Activated CD4-positive, alpha-beta T cell treated with anti-CD3 and anti-CD28 coated beads, Interleukin-2, amount 50 U/mL, for 48 hours (primary cell): ENCODE measurements at regions not wholly inside any gene's neighbourhood (a gene's known extent, or its start where the extent isn't known, plus 50 kb on each side); places are given as distances from the start of the nearest gene placed in this dataset.
"Not testable (repeated sequence)": the region's sequence is repeated elsewhere in the genome, so short reads cannot be mapped to it uniquely, and the experiment has no call there.

Experiments
- DNase-seq, 2 experiments: peaks; one replicate each; pipeline ENCODE4 v3.0.0-alpha.2; 2020

GRCh38 chr6:151671195-151671594 lies 136.3 kb upstream of the ESR1 start:
- no peak for DNase-seq

- DNase-seq, result no peak
Observed at GRCh38 chr6:151674578-151674977, 132.9 kb upstream of the ESR1 start.

GRCh38 chr6:151675746-151676459 lies 131.6 kb upstream of the ESR1 start:
- peak; percentile 40 to 61 for DNase-seq

GRCh38 chr6:151676460-151676945 lies 131.0 kb upstream of the ESR1 start:
- DNase-seq, result no peak

GRCh38 chr6:151677404-151677803 lies 130.1 kb upstream of the ESR1 start:
- DNase-seq, result no peak

GRCh38 chr6:151679081-151679480 lies 128.4 kb upstream of the ESR1 start:
- peak; percentile 33 to 44 for DNase-seq

DNA sequence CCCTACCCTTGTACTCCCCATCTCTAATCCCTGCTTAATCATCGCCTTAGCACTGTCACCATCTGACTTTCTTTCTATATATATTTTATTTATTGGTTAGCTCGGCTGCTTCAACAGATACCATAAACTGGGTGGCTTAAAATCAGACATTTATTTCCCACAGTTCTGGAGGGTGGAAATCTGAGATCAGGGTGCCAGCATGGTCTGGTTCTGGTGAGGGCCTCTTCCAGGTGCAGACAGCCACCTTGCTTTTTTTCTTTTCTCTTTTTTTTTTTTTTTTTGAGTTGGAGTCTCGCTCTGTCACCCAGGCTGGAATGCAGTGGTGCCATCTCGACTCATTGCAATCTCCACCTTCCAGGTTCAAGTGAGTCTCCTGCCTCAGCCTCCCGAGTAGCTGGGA lies 127.5 kb upstream of the ESR1 start:
- no peak for DNase-seq

GRCh38 chr6:151680846-151681432 lies 126.5 kb upstream of the ESR1 start:
- no peak for DNase-seq

GRCh38 chr6:151681433-151682059 lies 125.9 kb upstream of the ESR1 start:
- DNase-seq, result no peak

DNA sequence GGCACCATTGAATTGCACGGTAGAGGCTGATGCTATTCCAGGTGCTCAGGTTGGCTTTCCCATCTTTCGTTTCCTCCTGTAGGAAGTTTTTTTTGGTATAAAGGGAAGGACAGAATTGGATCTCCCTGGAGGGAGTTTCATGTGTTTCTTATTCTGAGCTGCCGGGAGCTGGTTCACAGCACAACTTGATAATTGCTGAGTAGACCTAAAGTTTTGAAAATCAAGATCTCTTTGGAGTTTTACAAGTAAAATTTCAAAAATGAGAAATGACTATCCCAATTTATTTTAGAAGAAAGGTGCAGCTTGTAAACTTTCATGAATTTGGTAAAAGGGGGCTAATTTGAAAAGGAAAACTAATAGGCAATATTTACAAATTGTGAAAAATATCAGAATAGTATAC lies 125.2 kb upstream of the ESR1 start:
- no peak for DNase-seq

DNA sequence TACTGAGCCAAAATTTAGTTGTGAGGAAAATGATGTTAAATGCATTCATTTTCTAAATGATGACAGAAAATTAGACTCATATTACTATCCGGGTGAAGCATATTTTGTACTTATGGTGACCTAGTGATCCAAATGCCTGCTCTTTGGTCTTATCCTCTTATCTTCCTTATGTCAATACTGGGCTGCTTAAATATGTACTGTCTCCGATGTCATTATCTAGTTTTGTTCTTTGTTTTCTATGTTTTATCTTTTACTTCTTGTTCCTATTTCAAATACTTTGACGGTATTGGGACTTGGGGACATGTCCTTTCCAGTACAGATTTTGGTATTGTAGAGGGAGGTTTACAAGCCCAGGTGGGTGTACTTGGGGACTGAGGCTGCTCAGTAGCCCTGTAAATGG lies 124.6 kb upstream of the ESR1 start:
- no peak for DNase-seq

DNA sequence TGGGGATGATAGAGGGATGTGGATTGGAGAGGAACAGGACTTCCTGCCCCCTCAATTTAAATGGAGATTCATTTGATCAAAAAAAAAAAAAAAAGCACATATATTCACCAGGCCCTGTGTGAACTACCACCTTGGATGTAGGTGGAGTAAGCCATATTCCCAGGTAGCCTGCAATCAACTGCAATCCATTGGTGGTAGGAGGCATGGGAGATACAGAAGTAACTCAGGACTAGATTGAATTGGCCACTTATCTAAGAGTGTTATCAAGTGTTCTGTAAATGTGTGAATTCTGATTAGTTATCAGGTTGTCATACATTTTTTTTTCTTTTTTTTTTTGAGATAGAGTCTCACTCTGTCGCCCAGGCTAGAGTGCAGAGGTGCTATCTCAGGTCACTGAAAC lies 124.1 kb upstream of the ESR1 start:
- DNase-seq, result no peak

- DNase-seq, result no peak
Observed at GRCh38 chr6:151689499-151690201, 117.8 kb upstream of the ESR1 start.

- no peak for DNase-seq
Observed at GRCh38 chr6:151690303-151690702, 117.2 kb upstream of the ESR1 start.

DNA sequence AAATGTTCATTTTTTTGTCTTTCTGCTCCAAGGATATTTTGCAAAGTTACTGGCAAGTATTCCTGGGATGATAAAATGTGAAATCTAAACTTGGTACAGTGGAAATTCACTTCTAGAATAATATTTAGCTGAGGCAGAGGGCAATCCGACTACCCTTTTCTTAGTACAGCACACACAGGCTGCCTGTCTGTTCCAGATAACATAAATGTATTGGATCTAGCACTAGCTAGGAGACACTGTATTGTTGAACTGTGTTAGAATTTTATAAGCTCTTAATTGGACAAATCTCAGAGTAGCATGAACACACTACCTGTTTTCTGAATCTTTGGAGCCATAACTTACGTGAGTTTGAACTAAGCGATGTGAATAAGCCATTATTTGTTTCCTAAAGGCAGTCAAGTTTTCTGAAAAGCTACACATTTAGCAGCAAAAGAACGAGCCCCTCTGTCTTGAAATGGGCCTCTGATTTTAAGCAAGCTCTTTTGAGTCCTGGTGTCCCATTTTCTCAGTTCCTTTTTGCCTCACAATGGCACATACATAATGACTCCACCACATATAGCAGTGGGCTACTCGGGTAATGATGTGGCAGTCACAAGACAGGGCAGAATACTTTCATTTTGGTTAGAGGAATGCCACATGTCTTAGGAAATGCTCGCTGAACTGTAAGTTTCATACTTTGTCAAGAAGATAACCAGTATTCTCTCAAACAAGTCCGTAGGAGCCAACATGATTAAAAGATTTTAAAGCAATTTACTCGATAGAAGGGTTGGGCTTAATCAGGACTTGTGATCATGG lies 116.5 kb upstream of the ESR1 start:
- DNase-seq, result peak in 1 of 2 experiments; percentile 39

GRCh38 chr6:151692216-151692615 lies 115.3 kb upstream of the ESR1 start:
- no peak for DNase-seq

- no peak for DNase-seq
Observed at GRCh38 chr6:151693366-151693765, 114.1 kb upstream of the ESR1 start.

GRCh38 chr6:151695156-151695555 lies 112.3 kb upstream of the ESR1 start:
- DNase-seq, result no peak

- DNase-seq, result not testable (repeated sequence)
Observed at GRCh38 chr6:151696302-151696701, 111.2 kb upstream of the ESR1 start.

- DNase-seq, result no peak
Observed at GRCh38 chr6:151698931-151699700, 108.4 kb upstream of the ESR1 start.

DNA sequence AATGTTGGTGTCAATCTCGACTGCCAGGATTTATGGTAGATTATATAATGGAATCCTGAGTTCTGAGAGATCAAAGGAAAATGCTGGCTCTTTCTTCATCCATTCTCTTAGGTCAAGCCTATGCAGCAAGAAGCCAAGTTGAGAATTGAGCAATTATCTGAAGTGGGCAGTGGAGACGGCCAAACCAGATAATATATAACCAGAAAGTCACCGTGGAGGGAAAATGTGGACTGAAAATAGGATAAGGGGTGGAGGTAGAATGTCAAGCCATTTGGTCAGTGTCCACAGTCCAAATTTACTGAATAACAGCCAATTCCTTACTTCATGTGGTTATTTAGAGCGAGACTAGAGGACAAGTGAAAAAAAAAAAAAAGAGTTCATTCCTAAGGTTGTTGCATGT lies 107.8 kb upstream of the ESR1 start:
- no peak for DNase-seq
